Stimulated activated naive B cell treated with anti-CD40 and anti-IgM and Interleukin-4, amounts not matched to agents 10 μg/mL and 1 μg/mL and 100 μg/mL, for 72 hours (primary cell): ENCODE measurements at regions not wholly inside any gene's neighbourhood (a gene's known extent, or its start where the extent isn't known, plus 50 kb on each side); places are given as distances from the start of the nearest gene placed in this dataset.
A peak's percentile ranks its signal among the peaks of the same experiment; 100 is the strongest.

ENCODE experiments used
- ATAC-seq, 2 donors: fragments of 150-1000 bp; cut with Tn5 transposase; replicated peaks; 2 replicates each; pipeline ENCODE4 v1.10.0; 2021; ENCODE audit warnings: moderate library complexity in 1 of 2
- DNase-seq: peaks from one replicate; pipeline ENCODE4 v3.0.0; 2021
- H3K27ac Mint-ChIP-seq: one replicate; pipeline ENCODE4 v1.8.0; 2022; ENCODE audit warnings: mild to moderate bottlenecking, mixed read lengths
- H3K27me3 Mint-ChIP-seq, 2 donors: one replicate each; pipeline ENCODE4 v1.8.0; 2022; ENCODE audit warnings: mixed read lengths in 2 of 2
- H3K36me3 Mint-ChIP-seq, 2 donors: one replicate each; pipeline ENCODE4 v1.8.0; 2022; ENCODE audit warnings: mixed read lengths in 2 of 2, mild to moderate bottlenecking in 1 of 2
- H3K4me1 Mint-ChIP-seq, 2 donors: one replicate each; pipeline ENCODE4 v1.8.0; 2022; ENCODE audit warnings: mixed read lengths in 2 of 2, mild to moderate bottlenecking in 1 of 2
- H3K4me3 Mint-ChIP-seq, 2 donors: one replicate each; pipeline ENCODE4 v1.8.0; 2022; ENCODE audit warnings: mild to moderate bottlenecking in 2 of 2, mixed read lengths in 2 of 2, moderate library complexity in 1 of 2
- H3K9me3 Mint-ChIP-seq, 2 donors: one replicate each; pipeline ENCODE4 v1.8.0; 2022; ENCODE audit warnings: mixed read lengths in 2 of 2, mild to moderate bottlenecking in 1 of 2

DNA sequence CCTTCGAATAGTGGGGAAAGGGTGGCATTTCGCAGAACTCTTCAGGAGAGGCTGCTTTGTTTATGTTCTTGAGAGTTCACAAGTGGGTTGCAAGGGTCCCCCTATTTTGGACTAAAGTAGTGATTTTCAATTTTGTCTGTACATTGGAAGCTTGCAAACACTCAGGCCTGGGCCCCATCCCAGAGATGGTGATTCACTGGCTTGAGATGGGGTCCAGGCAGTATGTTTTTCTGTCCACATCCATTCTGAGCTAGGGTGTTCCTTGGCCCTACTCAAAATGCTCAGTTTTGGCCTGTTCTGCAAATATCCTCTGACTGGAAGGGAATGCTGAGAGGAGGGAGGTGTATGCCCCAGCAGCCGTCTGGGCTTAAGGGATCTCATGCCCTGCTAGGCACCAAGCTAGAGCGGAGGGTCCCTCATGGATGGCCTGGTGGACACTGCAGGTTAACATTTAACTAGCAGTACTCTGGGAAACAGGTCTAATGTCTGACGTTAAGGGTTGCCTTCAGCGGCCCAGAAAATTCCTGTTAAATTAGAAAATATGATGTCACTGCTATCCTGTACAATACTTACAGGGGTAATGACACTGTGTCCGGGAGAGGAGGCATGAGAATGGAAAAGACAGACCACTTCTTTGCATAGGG, 181.4 kb downstream of the OPA1 start:
- no peak for ATAC-seq
- no peak overlapping the region for H3K27ac Mint-ChIP-seq
- DNase-seq: no peak
- no peak overlapping the region for H3K4me3 Mint-ChIP-seq
- no peaks in the 10 kb centered on the region for H3K36me3 Mint-ChIP-seq
- no peaks in the 10 kb centered on the region for H3K4me1 Mint-ChIP-seq
- peaks cover 29 to 64% of the 10 kb centered on the region in 2 donors for H3K27me3 Mint-ChIP-seq
- H3K9me3 Mint-ChIP-seq: no peaks in the 10 kb centered on the region

GRCh38 chr3:193774916-193775285, 181.9 kb downstream of the OPA1 start:
- Mint-ChIP-seq H3K4me3 (no peak overlapping the region), H3K9me3 (no peaks in the 10 kb centered on the region), H3K27ac (no peak overlapping the region), H3K27me3 (peaks cover 33 to 69% of the 10 kb centered on the region in 2 donors), H3K4me1 (no peaks in the 10 kb centered on the region), H3K36me3 (no peaks in the 10 kb centered on the region)
- DNase-seq (no peak), ATAC-seq (no peak)

DNA sequence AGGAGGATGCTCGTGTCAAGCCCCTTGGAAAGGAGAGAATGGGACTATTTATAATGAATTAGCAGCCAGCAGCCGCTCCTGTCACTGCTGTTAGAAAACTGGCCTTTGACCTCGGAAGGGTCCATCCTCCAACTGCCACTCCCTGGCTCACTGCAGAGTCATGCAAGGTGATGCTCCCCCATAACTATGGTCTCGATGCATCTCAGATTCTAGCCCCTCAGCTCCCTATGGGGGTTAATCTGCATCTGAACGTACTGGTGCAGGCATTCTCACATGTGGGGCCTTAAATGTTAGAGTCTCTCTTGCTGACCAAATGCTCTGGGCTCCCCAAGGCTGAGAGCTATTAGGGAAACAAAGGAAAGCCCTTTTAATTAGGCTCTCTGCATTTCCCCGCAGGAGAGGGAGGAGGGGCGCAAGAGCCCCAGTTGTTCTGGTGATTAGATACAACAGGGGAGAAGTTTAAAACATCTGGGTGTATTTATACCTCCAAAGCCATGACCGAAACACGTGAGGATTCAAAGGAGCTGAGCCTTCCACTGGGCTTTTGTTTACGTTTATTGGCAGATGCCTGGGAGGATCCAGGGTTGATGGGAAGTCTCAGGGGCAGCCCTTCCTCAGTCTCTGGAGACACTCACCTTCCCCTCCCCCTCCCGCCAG, 182.5 kb downstream of the OPA1 start:
- no peak for DNase-seq
- H3K27ac Mint-ChIP-seq: no peak overlapping the region
- no peaks in the 10 kb centered on the region for H3K36me3 Mint-ChIP-seq
- H3K4me3 Mint-ChIP-seq: no peak overlapping the region
- no peak for ATAC-seq
- H3K27me3 Mint-ChIP-seq: peaks cover 39 to 76% of the 10 kb centered on the region in 2 donors
- no peaks in the 10 kb centered on the region for H3K9me3 Mint-ChIP-seq
- H3K4me1 Mint-ChIP-seq: peaks cover 0 to 1% of the 10 kb centered on the region in 2 donors

DNA sequence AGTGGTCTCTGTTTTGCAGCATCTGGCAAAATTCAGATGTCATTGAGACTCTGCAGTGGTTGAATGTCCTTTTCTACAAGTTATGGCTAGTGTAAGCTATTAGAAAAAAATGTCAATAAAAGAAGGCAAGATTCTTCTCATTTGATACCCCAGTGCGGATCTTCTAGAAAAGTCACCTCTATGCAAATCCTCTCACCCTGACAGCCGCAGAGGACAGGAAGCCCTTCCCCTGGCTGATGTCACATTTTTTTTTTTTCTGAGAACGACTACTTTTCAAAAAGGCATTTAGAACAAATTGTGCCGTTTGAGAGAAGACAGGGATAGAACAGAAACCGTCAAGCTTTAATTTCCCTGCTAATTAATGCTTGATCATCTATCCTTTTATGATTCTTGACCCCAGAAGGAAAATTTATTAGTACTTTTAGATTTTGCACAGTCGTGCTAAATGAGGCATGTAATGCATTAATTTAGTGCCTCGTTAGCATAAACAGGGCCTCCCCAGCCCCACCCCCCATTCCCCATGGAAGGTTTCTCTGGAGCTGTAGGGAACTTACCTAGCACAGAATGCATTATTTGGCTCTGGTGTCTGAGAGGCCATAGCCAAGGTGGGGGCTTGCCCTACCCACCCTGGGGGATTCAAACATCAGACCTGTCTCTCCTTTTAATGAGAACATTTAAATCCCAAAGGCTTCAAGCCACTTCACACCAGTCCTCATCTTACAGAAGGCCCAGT, 183.8 kb downstream of the OPA1 start:
- peaks cover 3 to 7% of the 10 kb centered on the region in 2 donors for H3K4me1 Mint-ChIP-seq
- no peak overlapping the region for H3K4me3 Mint-ChIP-seq
- H3K27me3 Mint-ChIP-seq: peaks cover 44 to 74% of the 10 kb centered on the region in 2 donors
- no peaks in the 10 kb centered on the region for H3K36me3 Mint-ChIP-seq
- DNase-seq: no peak
- no peak overlapping the region for H3K27ac Mint-ChIP-seq
- ATAC-seq: no peak
- H3K9me3 Mint-ChIP-seq: no peaks in the 10 kb centered on the region

- ATAC-seq (no peak), DNase-seq (no peak)
- H3K4me3 Mint-ChIP-seq: no peak overlapping the region
- no peaks in the 10 kb centered on the region for H3K9me3 Mint-ChIP-seq
- no peaks in the 10 kb centered on the region for H3K36me3 Mint-ChIP-seq
- H3K27ac Mint-ChIP-seq: no peak overlapping the region
- peaks cover 50 to 77% of the 10 kb centered on the region in 2 donors for H3K27me3 Mint-ChIP-seq
- peaks cover 3 to 7% of the 10 kb centered on the region in 2 donors for H3K4me1 Mint-ChIP-seq
Observed at GRCh38 chr3:193777524-193777923, 184.5 kb downstream of the OPA1 start.

DNA sequence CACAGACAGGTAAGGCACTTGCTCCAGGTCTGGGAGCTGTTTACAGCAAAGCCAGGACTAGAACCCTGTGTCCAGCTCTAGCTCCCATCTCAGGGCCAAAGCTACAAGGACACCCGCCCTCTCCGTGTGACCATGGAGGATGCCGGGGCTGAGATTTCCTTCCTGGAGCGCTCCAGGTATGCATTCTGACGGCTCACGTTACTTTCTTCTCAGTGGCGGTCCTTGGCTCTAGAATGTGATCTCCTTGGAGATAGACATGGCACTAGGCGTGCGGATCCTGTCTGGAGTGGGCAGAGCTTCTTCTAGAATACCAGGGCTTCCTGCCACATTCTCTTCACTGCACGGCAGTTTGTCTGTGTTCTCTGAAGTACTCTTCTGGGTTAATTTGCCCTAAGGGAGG, 185.7 kb downstream of the OPA1 start:
- DNase-seq (no peak), ATAC-seq (no peak)
- Mint-ChIP-seq H3K9me3 (no peaks in the 10 kb centered on the region), H3K27ac (no peak overlapping the region), H3K4me3 (no peak overlapping the region), H3K27me3 (peaks cover 46 to 73% of the 10 kb centered on the region in 2 donors), H3K4me1 (peaks cover 3 to 7% of the 10 kb centered on the region in 2 donors), H3K36me3 (no peaks in the 10 kb centered on the region)

DNA sequence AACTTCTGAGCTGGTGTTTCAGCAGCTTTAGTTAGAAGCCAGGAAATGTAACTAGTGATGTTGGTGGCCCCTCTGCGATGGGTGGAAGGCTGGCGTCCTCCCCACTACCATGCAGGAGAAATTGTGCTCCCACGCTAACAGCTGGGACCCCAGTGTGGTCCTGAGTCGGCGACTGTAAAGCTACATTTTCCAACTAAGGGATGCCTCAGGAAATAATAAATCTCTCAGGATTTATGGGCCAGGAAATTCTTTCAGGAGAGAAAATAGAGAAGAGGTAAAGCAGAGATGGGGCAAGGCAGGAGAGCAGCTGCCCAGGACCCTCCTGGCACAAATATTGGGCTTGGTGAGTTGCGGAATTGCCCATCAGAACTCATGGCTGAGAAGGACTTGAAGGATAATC, 186.9 kb downstream of the OPA1 start:
- Mint-ChIP-seq H3K9me3 (no peaks in the 10 kb centered on the region), H3K4me1 (peaks cover 3 to 7% of the 10 kb centered on the region in 2 donors), H3K27me3 (peaks cover 37 to 62% of the 10 kb centered on the region in 2 donors), H3K27ac (no peak overlapping the region), H3K36me3 (no peaks in the 10 kb centered on the region), H3K4me3 (no peak overlapping the region)
- DNase-seq (no peak), ATAC-seq (no peak)

DNA sequence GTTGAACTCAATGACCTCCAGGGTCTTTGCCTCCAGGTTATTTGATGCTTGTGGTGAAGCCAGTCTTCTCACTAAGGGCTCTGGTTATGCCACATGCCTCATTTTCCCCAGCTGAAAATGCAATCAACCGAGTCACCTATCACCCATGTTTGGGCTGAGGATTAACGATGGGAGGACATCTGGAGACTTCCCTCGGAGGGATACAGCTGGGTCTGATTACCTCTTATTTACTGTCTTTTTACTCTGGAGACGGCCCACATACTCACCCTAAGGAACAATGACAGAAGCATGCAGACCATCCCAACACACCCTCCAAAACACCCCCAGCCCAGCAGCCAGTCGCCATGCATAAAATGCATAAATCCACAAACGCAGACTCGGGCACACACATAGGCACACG, 187.4 kb downstream of the OPA1 start:
- Mint-ChIP-seq H3K9me3 (no peaks in the 10 kb centered on the region), H3K27ac (no peak overlapping the region), H3K4me1 (peaks cover 3 to 7% of the 10 kb centered on the region in 2 donors), H3K4me3 (no peak overlapping the region), H3K27me3 (peaks cover 36 to 62% of the 10 kb centered on the region in 2 donors), H3K36me3 (no peaks in the 10 kb centered on the region)
- DNase-seq (no peak), ATAC-seq (no peak)

DNA sequence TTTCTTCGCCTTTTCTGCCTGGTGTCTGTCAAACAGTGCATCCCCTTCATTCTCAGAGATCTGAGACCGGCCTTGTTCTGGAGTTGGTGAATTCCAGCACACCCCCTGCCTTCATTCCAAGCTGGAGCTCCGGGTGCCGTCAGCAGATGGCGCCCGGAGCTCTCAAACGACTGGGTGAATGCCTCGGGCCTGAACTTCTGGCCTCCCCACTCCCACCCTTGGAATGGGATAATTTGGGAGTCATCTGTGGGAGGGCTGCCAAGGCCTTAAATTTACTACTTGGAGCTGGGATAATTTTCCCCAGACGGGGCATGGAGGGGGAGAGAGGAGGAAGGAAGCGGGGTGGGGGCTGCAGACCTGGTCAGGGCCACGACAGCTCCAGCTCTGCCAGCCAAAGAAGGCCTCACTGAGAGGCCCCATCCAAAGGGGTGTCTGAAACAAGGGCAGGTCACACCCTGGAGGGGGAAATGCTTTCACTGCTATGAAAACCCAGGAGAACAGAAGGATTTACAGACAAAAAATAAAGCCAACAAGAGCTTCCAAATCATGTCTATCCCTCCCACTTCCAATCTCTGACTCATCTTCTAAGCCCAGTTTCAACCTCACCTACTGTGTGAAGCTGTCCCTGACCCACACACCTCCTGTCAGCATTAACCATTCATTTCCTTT, 187.9 kb downstream of the OPA1 start:
- H3K4me1 Mint-ChIP-seq: peaks cover 3 to 7% of the 10 kb centered on the region in 2 donors
- no peaks in the 10 kb centered on the region for H3K9me3 Mint-ChIP-seq
- H3K27ac Mint-ChIP-seq: no peak overlapping the region
- no peak for DNase-seq
- ATAC-seq: peak; percentile 54 to 58
- H3K4me3 Mint-ChIP-seq: no peak overlapping the region
- no peaks in the 10 kb centered on the region for H3K36me3 Mint-ChIP-seq
- peaks cover 37 to 58% of the 10 kb centered on the region in 2 donors for H3K27me3 Mint-ChIP-seq

DNA sequence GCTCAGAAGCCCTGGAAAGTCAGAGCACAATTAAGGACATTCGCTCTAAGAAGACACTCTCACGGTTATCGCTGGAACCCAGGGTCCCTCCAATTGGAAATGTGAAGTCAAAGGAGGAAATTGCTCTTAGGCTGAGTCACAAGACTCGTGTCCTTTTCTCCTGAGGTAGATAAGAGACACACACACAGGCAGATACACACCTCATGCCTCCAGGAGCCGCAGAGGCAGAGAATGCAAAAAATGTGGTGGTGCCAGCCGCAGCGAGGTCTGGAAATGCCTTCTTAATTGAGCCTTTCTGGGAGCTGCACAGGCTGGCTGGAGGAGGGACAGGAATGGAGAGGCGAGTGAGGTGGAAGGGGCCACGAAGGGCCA, 189.3 kb downstream of the OPA1 start:
- Mint-ChIP-seq H3K27me3 (peaks cover 50 to 63% of the 10 kb centered on the region in 2 donors), H3K9me3 (no peaks in the 10 kb centered on the region), H3K4me1 (peaks cover 3 to 7% of the 10 kb centered on the region in 2 donors), H3K4me3 (no peak overlapping the region), H3K27ac (no peak overlapping the region), H3K36me3 (no peaks in the 10 kb centered on the region)
- no peak for ATAC-seq
- no peak for DNase-seq

GRCh38 chr3:193782747-193783146, 189.7 kb downstream of the OPA1 start:
- Mint-ChIP-seq H3K4me1 (peaks cover 3 to 8% of the 10 kb centered on the region in 2 donors), H3K9me3 (no peaks in the 10 kb centered on the region), H3K36me3 (no peaks in the 10 kb centered on the region), H3K27ac (no peak overlapping the region), H3K27me3 (peaks cover 54 to 66% of the 10 kb centered on the region in 2 donors), H3K4me3 (no peak overlapping the region)
- no peak for DNase-seq
- no peak for ATAC-seq

- ATAC-seq (no peak), DNase-seq (no peak)
- peaks cover 57 to 66% of the 10 kb centered on the region in 2 donors for H3K27me3 Mint-ChIP-seq
- no peaks in the 10 kb centered on the region for H3K36me3 Mint-ChIP-seq
- H3K27ac Mint-ChIP-seq: no peak overlapping the region
- no peaks in the 10 kb centered on the region for H3K9me3 Mint-ChIP-seq
- H3K4me3 Mint-ChIP-seq: no peak overlapping the region
- H3K4me1 Mint-ChIP-seq: peaks cover 8 to 14% of the 10 kb centered on the region in 2 donors
Observed at GRCh38 chr3:193783166-193783896, 190.3 kb downstream of the OPA1 start.

- Mint-ChIP-seq H3K4me1 (peaks cover 9 to 15% of the 10 kb centered on the region in 2 donors), H3K9me3 (no peaks in the 10 kb centered on the region), H3K27ac (no peak overlapping the region), H3K36me3 (no peaks in the 10 kb centered on the region), H3K27me3 (peaks cover 53 to 54% of the 10 kb centered on the region in 2 donors), H3K4me3 (no peak overlapping the region)
- DNase-seq (no peak), ATAC-seq (no peak)
Observed at GRCh38 chr3:193784822-193785221, 191.8 kb downstream of the OPA1 start.

DNA sequence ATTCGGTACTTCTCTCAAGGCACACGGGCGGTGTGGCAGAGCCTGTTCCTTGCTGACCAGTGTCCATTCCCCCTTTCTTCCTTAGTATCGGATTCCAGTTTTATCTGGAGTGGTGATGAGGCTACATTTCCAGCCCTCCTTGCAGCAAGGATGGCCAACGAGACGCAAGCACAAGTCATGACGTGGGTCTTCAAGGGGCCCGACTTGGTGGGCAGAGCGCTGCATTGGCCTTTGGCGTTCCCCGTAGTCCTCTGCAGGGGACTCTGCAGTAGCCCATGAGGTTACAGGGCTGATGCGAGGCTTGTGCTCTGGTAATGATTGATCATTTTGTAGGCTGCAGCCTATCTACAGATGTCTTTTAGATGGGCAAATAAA, 194.5 kb downstream of the OPA1 start:
- DNase-seq (no peak), ATAC-seq (no peak)
- H3K4me1 Mint-ChIP-seq: peaks cover 8 to 10% of the 10 kb centered on the region in 2 donors
- H3K9me3 Mint-ChIP-seq: no peaks in the 10 kb centered on the region
- peaks cover 49 to 51% of the 10 kb centered on the region in 2 donors for H3K27me3 Mint-ChIP-seq
- no peaks in the 10 kb centered on the region for H3K36me3 Mint-ChIP-seq
- no peak overlapping the region for H3K27ac Mint-ChIP-seq
- H3K4me3 Mint-ChIP-seq: no peak overlapping the region
